ENCODE measurements at regions not wholly inside any gene's neighbourhood (a gene's known extent, or its start where the extent isn't known, plus 50 kb on each side); places are given as distances from the start of the nearest gene placed in this dataset.

- H3K9me3 Mint-ChIP-seq: peaks cover 0 to 15% (median 4%) of the 10 kb centered on the region in 5 donors
- ChIA-PET CTCF (no interaction called here), POLR2A (no interaction called here)
- no peaks in the 10 kb centered on the region for H3K27me3 ChIP-seq (ENCODE audit: insufficient read depth, low read length, poor library complexity, severe bottlenecking)
- H3K27ac ChIP-seq (ENCODE audit: low read depth, low read length): no peak overlapping the region
- no peaks in the 10 kb centered on the region for H3K4me1 Mint-ChIP-seq
- no peak overlapping the region for H3K4me3 Mint-ChIP-seq
- no peak overlapping the region for H3K27ac Mint-ChIP-seq
- H3K36me3 Mint-ChIP-seq: no peaks in the 10 kb centered on the region
- no peak overlapping the region for H3K4me3 ChIP-seq (ENCODE audit: low read length)
- no peaks in the 10 kb centered on the region for H3K27me3 Mint-ChIP-seq
- H3K4me1 ChIP-seq (ENCODE audit: insufficient read depth, low read length): no peaks in the 10 kb centered on the region
- DNase-seq: no peak
- no peaks in the 10 kb centered on the region for H3K9me3 ChIP-seq (ENCODE audit: low read length)
- H3K36me3 ChIP-seq (ENCODE audit: insufficient read depth, low read length): no peaks in the 10 kb centered on the region
Measured at GRCh38 chr11:92131289-92131865, 93.2 kb upstream of the FAT3 start.

DNA sequence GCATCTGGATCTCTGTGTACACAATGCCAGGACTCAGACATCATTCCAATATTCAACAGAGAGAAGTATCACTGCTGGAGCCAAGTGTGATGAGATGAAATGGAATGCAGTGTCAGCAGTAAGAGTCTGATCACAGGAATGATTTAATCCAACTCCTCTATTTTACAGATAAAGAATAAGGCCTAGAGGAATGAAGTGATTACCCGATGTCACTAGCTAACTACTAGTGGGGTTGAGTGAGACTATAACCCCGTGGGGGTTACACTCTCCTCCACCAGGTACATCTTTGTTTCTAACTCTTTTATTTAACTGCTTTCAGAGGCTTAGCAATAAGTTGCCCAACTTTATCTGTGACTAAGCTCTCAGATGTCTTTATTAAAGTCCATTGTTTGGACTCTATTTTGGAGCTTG is 94.2 kb upstream of the FAT3 start:
- no peak overlapping the region for H3K27ac ChIP-seq (ENCODE audit: low read depth, low read length)
- H3K27ac Mint-ChIP-seq: no peak overlapping the region
- H3K27me3 Mint-ChIP-seq: no peaks in the 10 kb centered on the region
- H3K27me3 ChIP-seq (ENCODE audit: insufficient read depth, low read length, poor library complexity, severe bottlenecking): no peaks in the 10 kb centered on the region
- H3K36me3 ChIP-seq (ENCODE audit: insufficient read depth, low read length): no peaks in the 10 kb centered on the region
- no peak overlapping the region for H3K4me3 ChIP-seq (ENCODE audit: low read length)
- H3K4me1 ChIP-seq (ENCODE audit: insufficient read depth, low read length): no peaks in the 10 kb centered on the region
- DNase-seq: no peak
- no peak overlapping the region for H3K4me3 Mint-ChIP-seq
- CTCF ChIA-PET: no interaction called here
- H3K9me3 ChIP-seq (ENCODE audit: low read length): no peaks in the 10 kb centered on the region
- no peaks in the 10 kb centered on the region for H3K4me1 Mint-ChIP-seq
- H3K36me3 Mint-ChIP-seq: no peaks in the 10 kb centered on the region
- peaks cover 2 to 13% (median 4%) of the 10 kb centered on the region in 5 donors for H3K9me3 Mint-ChIP-seq
- POLR2A ChIA-PET: no interaction called here

GRCh38 chr11:92129811-92130210 is 94.8 kb upstream of the FAT3 start:
- Mint-ChIP-seq H3K36me3 (no peaks in the 10 kb centered on the region), H3K9me3 (peaks cover 2 to 10% (median 5%) of the 10 kb centered on the region in 5 donors), H3K4me1 (no peaks in the 10 kb centered on the region), H3K27ac (no peak overlapping the region), H3K4me3 (no peak overlapping the region), H3K27me3 (no peaks in the 10 kb centered on the region)
- ChIA-PET POLR2A (no interaction called here), CTCF (no interaction called here)
- no peak overlapping the region for H3K4me3 ChIP-seq (ENCODE audit: low read length)
- no peaks in the 10 kb centered on the region for H3K36me3 ChIP-seq (ENCODE audit: insufficient read depth, low read length)
- no peak overlapping the region for H3K27ac ChIP-seq (ENCODE audit: low read depth, low read length)
- H3K27me3 ChIP-seq (ENCODE audit: insufficient read depth, low read length, poor library complexity, severe bottlenecking): no peaks in the 10 kb centered on the region
- DNase-seq: no peak
- no peaks in the 10 kb centered on the region for H3K4me1 ChIP-seq (ENCODE audit: insufficient read depth, low read length)
- no peaks in the 10 kb centered on the region for H3K9me3 ChIP-seq (ENCODE audit: low read length)

DNA sequence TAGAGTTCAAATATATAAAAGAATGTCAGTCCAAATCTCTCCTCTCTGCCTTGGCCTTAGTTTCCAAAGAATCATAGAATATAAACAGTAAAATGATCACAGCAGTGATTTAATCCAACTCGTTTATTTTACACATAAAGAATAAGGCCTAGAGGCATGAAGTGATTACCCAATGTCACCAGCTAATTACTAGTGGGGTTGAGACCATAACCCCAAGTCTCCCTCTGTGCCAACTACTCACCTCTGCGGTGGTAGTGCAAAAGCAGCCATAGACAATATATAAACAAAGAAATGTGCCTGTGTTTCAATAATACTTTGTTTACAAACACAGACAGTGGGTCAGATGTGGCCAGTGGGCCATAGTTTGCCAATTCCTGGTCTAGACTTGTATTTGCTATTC is 96.6 kb upstream of the FAT3 start:
- no peak overlapping the region for H3K27ac Mint-ChIP-seq
- Histone ChIP-seq H3K9me3 (ENCODE audit: low read length) (no peaks in the 10 kb centered on the region), H3K4me3 (ENCODE audit: low read length) (no peak overlapping the region), H3K27me3 (ENCODE audit: insufficient read depth, low read length, poor library complexity, severe bottlenecking) (no peaks in the 10 kb centered on the region), H3K4me1 (ENCODE audit: insufficient read depth, low read length) (no peaks in the 10 kb centered on the region), H3K27ac (ENCODE audit: low read depth, low read length) (no peak overlapping the region), H3K36me3 (ENCODE audit: insufficient read depth, low read length) (no peaks in the 10 kb centered on the region)
- H3K4me1 Mint-ChIP-seq: no peaks in the 10 kb centered on the region
- H3K9me3 Mint-ChIP-seq: peaks cover 2 to 10% (median 6%) of the 10 kb centered on the region in 5 donors
- DNase-seq: no peak
- no peaks in the 10 kb centered on the region for H3K36me3 Mint-ChIP-seq
- H3K27me3 Mint-ChIP-seq: no peaks in the 10 kb centered on the region
- ChIA-PET CTCF (no interaction called here), POLR2A (no interaction called here)
- no peak overlapping the region for H3K4me3 Mint-ChIP-seq

- H3K4me3 Mint-ChIP-seq: no peak overlapping the region
- H3K9me3 Mint-ChIP-seq: peaks cover 0 to 11% (median 4%) of the 10 kb centered on the region in 5 donors
- H3K4me1 Mint-ChIP-seq: no peaks in the 10 kb centered on the region
- no peak overlapping the region for H3K27ac Mint-ChIP-seq
- no peak for DNase-seq
- Histone ChIP-seq H3K4me1 (ENCODE audit: insufficient read depth, low read length) (no peaks in the 10 kb centered on the region), H3K27ac (ENCODE audit: low read depth, low read length) (no peak overlapping the region), H3K36me3 (ENCODE audit: insufficient read depth, low read length) (no peaks in the 10 kb centered on the region), H3K4me3 (ENCODE audit: low read length) (no peak overlapping the region), H3K27me3 (ENCODE audit: insufficient read depth, low read length, poor library complexity, severe bottlenecking) (no peaks in the 10 kb centered on the region), H3K9me3 (ENCODE audit: low read length) (peaks cover 3% of the 10 kb centered on the region)
- POLR2A ChIA-PET: no interaction called here
- H3K27me3 Mint-ChIP-seq: no peaks in the 10 kb centered on the region
- CTCF ChIA-PET: no interaction called here
- no peaks in the 10 kb centered on the region for H3K36me3 Mint-ChIP-seq
Measured at GRCh38 chr11:92125321-92125720, 99.3 kb upstream of the FAT3 start.

- H3K9me3 Mint-ChIP-seq: peaks cover 5 to 16% (median 16%) of the 10 kb centered on the region in 5 donors
- H3K4me1 Mint-ChIP-seq: no peaks in the 10 kb centered on the region
- Histone ChIP-seq H3K27ac (ENCODE audit: low read depth, low read length) (no peak overlapping the region), H3K27me3 (ENCODE audit: insufficient read depth, low read length, poor library complexity, severe bottlenecking) (no peaks in the 10 kb centered on the region), H3K4me3 (ENCODE audit: low read length) (no peak overlapping the region), H3K4me1 (ENCODE audit: insufficient read depth, low read length) (no peaks in the 10 kb centered on the region), H3K36me3 (ENCODE audit: insufficient read depth, low read length) (no peaks in the 10 kb centered on the region), H3K9me3 (ENCODE audit: low read length) (peaks cover 8% of the 10 kb centered on the region)
- H3K36me3 Mint-ChIP-seq: no peaks in the 10 kb centered on the region
- no peak for DNase-seq
- ChIA-PET POLR2A (no interaction called here), CTCF (no interaction called here)
- no peaks in the 10 kb centered on the region for H3K27me3 Mint-ChIP-seq
- no peak overlapping the region for H3K4me3 Mint-ChIP-seq
- H3K27ac Mint-ChIP-seq: no peak overlapping the region
Measured at GRCh38 chr11:92123540-92123939, 101.1 kb upstream of the FAT3 start.

DNA sequence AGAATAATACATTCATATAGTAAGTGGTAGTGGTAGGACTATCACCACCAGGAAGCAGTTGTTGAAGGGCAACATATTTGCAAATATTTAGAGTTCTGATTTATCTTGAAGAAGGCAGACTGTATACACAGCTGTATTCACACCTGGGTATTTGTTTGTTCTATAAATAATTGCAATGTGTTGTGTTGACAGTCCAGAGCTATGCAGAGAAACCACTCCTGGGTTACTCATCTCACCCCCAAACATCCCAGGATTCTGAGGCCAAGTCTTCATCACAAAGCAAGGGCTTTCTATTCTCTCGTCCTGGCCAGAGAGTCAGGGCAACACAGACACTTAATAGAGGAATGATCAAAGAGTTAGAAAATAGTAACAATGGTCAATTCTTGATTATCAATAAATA is 102.1 kb upstream of the FAT3 start:
- Mint-ChIP-seq H3K27me3 (no peaks in the 10 kb centered on the region), H3K27ac (no peak overlapping the region), H3K9me3 (peaks cover 5 to 16% (median 14%) of the 10 kb centered on the region in 5 donors), H3K4me3 (no peak overlapping the region), H3K4me1 (no peaks in the 10 kb centered on the region), H3K36me3 (no peaks in the 10 kb centered on the region)
- no peak overlapping the region for H3K4me3 ChIP-seq (ENCODE audit: low read length)
- H3K36me3 ChIP-seq (ENCODE audit: insufficient read depth, low read length): no peaks in the 10 kb centered on the region
- ChIA-PET CTCF (no interaction called here), POLR2A (no interaction called here)
- no peaks in the 10 kb centered on the region for H3K27me3 ChIP-seq (ENCODE audit: insufficient read depth, low read length, poor library complexity, severe bottlenecking)
- H3K4me1 ChIP-seq (ENCODE audit: insufficient read depth, low read length): no peaks in the 10 kb centered on the region
- peaks cover 8% of the 10 kb centered on the region for H3K9me3 ChIP-seq (ENCODE audit: low read length)
- no peak overlapping the region for H3K27ac ChIP-seq (ENCODE audit: low read depth, low read length)
- DNase-seq: no peak

DNA sequence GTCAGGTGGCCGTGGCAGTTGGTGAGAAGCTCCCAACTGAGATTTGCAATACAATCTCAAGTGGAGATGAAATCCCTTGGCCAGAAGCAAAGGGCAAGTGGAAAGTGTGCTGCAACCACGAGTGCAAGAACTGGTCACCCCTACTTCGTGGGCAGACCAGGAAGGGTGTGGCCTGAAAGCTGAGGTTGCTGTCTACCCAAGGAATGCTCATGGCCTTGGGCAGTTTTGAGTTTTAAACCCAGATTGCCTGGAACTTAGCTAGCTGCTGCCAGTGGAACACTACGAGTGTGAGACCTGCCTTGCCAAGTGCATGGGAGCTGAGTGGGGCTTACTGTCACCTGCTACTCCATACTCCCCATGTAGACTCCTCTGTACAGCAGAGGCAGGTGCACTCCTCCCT is 113.3 kb upstream of the FAT3 start:
- ChIA-PET POLR2A (no interaction called here), CTCF (no interaction called here)
- Mint-ChIP-seq H3K9me3 (peaks cover 7 to 46% (median 19%) of the 10 kb centered on the region in 5 donors), H3K27ac (no peak overlapping the region), H3K36me3 (no peaks in the 10 kb centered on the region), H3K4me1 (no peaks in the 10 kb centered on the region), H3K4me3 (no peak overlapping the region), H3K27me3 (no peaks in the 10 kb centered on the region)
- Histone ChIP-seq H3K9me3 (ENCODE audit: low read length) (no peaks in the 10 kb centered on the region), H3K36me3 (ENCODE audit: insufficient read depth, low read length) (no peaks in the 10 kb centered on the region), H3K4me1 (ENCODE audit: insufficient read depth, low read length) (no peaks in the 10 kb centered on the region), H3K27me3 (ENCODE audit: insufficient read depth, low read length, poor library complexity, severe bottlenecking) (no peaks in the 10 kb centered on the region), H3K27ac (ENCODE audit: low read depth, low read length) (no peak overlapping the region), H3K4me3 (ENCODE audit: low read length) (no peak overlapping the region)
- DNase-seq: no peak

GRCh38 chr11:92109466-92109865 is 115.2 kb upstream of the FAT3 start:
- Mint-ChIP-seq H3K4me1 (no peaks in the 10 kb centered on the region), H3K27me3 (no peaks in the 10 kb centered on the region), H3K9me3 (peaks cover 4 to 28% (median 12%) of the 10 kb centered on the region in 5 donors), H3K27ac (no peak overlapping the region), H3K4me3 (no peak overlapping the region), H3K36me3 (no peaks in the 10 kb centered on the region)
- H3K27ac ChIP-seq (ENCODE audit: low read depth, low read length): no peak overlapping the region
- ChIA-PET POLR2A (no interaction called here), CTCF (no interaction called here)
- no peaks in the 10 kb centered on the region for H3K4me1 ChIP-seq (ENCODE audit: insufficient read depth, low read length)
- H3K36me3 ChIP-seq (ENCODE audit: insufficient read depth, low read length): no peaks in the 10 kb centered on the region
- no peaks in the 10 kb centered on the region for H3K27me3 ChIP-seq (ENCODE audit: insufficient read depth, low read length, poor library complexity, severe bottlenecking)
- no peak for DNase-seq
- no peak overlapping the region for H3K4me3 ChIP-seq (ENCODE audit: low read length)
- H3K9me3 ChIP-seq (ENCODE audit: low read length): no peaks in the 10 kb centered on the region

Data from CD8-positive, alpha-beta memory T cell (primary cell).